GM18870 (cell line): ENCODE measurements at regions not wholly inside any gene's neighbourhood (a gene's known extent, or its start where the extent isn't known, plus 50 kb on each side); places are given as distances from the start of the nearest gene placed in this dataset.

ENCODE experiments used
- ATAC-seq: cut with Tn5 transposase; IDR thresholded peaks from one replicate; pipeline ENCODE4 v1.9.1; 2021; ENCODE audit warnings: moderate library complexity; ENCODE audit not compliant: unreplicated experiment

DNA sequence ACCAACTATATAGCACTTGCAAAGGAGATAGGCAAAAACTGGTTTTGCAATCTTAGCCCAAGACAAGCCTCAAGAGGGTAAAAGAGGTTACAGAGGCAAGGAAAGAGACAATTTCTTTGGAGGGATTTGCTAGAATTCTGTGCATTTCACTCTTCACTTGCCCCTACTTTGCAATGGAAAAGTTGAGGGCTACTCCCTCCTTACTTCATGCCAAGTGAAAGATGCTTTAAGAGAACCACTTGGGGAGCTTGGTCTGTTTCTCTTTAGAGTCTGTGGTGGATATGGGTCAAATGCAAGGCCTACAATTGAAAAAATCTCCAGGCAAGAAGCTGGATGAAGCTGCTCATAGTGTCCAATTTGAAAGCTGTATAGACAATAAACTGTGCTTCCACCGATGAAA, 167.7 kb upstream of the DIO2 start:
- no peak for ATAC-seq

DNA sequence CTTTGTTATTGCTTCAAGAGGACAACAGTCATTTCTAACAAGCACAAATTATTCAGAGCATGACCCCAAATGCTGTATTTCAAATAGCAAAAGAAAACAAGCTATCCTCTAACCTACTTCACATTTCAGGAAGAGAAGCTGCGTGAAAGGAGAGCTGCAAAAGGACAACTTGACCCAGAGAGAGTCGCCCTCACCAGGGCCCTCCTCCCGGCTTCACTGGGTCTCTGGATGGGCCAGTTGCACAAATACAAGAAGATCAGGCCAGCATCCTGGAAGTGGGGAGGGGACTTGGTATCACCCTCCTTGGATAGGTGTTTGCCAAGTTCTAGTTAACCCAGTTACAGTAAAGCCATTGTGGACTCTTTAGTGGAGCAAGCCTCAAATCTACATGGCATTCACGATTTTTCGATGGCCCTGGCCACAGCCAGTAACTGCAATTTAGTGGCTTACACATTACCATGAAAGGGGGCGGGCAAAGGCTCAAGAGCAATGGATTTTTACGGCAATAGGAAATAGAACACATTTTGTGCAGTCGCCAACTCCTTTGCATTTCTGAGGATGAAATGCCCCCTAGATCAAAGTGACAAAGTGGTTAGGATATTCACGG, 166.9 kb upstream of the DIO2 start:
- no peak for ATAC-seq

DNA sequence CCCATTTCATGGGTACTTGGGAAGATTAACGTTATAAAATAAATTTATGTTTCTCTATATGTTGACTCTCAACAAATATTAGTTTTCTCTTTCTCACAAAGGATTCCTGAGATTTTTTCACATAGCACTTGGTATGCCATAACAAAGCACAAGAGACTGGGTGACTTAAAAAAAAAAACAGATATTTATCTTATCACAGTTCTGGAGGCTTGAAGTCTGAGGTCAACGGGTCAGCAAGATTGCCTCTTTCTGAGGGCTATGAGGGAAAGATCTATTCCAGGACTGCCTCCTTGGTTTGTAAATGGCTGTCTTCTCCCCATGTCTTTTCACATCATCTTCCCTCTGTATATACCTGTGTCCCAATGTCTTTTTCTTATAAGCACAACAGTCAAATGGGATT, 153.5 kb upstream of the DIO2 start:
- no peak for ATAC-seq

DNA sequence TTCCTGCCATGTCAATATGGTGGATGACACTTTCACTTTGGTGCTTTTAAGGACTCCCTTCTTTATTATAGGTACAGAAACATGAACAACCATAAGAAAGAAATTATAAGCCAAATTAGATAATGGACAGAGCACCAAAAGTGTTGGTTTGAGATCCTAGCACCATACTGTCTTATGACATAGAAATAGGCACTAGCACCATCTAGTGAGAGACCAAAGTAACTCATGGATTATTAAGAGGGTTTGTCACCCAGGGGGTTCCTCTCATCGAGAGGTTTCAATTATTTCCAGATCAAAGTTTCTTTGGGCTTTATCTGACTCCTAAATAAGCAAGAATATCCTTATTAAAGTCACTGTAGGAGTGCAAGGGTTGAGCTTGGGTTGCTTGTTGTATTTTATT, 153.0 kb upstream of the DIO2 start:
- peak; percentile 60 for ATAC-seq

DNA sequence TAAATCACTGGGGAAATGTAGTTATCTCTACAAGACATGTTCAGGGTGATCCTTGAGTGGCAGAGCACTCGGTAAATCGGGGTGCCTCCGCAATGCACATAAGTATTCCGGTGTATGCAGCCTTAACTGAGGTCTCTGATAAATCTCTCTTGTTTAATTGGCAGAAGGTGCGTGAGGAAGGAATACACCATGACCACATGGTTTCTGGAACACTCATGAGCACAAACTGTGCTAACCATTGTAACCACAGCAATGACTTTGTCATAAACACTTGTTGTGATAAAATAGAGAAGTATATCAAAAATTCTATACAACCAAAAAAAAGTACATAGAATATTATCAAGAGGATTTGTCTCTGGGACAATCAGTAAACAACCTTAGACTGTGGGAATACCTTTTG, 146.8 kb upstream of the DIO2 start:
- ATAC-seq: no peak

DNA sequence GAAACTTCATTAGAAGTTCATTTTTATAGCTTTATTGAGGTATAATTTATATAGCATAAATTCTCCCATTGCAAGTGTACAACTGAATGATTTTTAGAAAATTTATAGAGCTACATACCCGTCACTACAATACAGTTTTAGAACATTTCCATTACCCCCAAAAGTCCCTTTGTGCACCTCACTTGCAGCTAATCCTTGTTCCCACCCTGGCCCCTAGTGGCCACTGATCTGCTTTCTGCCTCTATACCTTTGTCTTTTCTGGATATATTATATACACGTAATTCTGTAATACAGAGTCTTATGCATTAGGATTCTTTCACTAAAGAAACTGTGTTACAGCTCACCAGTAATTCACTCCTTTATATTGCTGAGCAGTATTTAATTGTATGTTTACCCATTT, 145.1 kb upstream of the DIO2 start:
- no peak for ATAC-seq

DNA sequence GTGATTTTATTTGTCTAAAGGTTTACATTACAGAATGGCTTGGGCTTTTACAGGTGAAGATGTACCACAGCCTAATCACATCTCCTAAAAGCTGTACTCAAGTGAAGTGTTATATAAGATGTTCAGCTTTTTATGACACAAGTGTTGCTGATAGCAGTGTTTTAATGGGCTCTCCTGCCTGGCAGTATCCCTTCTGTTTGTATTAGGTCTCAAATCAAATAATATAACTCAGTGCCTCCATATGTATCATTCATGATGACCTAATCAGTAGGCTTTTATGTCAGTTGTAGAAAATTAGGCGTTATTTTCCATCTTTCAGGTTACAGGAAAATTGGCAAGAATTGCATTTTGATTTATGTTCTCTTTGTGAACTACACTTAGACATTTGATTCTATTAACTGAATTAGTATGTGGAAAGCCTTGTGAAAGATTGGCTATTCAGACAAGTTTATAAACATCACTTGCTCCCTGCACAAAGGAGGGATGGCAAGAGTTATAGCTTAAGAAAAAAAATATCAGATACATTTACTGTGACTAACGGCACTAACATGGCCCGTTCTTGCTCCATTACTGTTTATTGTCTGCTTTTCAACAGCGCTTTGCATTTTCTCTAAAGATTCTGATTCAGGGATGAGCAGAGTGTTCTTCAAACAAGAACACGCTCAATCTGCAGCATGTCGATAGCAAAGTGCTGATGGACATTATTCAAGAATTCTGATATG, 143.7 kb upstream of the DIO2 start:
- no peak for ATAC-seq

DNA sequence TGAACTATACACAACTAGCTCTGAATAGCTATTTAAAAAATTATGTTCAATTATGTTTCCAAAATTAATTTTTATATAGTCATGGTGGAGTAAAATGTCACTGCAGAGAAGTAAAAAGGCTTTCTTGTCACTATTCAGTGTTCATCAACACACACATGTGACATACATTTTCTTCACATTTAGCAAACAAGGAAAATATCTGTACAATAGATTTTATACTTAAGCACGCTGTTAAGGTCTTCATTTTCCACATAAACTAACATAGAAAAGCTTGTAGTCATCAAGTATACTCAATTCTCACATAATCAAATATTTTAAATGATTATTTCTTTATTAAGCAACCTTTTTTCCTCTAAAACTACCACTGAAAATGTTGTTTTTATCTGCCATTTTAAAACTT, 141.2 kb upstream of the DIO2 start:
- no peak for ATAC-seq

DNA sequence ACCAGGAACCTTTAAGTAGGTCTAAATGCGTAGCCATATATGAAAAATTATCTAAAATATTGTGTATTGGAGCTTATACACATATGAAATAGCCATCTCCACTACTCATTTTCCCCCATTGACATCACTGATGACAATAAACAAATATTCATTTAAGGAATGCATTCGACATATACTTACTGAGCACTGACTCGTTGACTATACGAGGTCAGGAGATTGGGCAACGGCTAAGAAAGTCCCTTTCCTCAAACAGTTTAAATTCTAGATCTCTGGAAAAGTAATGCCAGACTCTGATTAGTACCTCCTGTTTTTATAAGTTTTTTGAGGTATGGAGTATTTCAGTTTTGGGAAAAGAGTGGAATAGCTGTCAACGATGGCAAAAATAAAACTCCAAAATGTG, 139.4 kb upstream of the DIO2 start:
- no peak for ATAC-seq

DNA sequence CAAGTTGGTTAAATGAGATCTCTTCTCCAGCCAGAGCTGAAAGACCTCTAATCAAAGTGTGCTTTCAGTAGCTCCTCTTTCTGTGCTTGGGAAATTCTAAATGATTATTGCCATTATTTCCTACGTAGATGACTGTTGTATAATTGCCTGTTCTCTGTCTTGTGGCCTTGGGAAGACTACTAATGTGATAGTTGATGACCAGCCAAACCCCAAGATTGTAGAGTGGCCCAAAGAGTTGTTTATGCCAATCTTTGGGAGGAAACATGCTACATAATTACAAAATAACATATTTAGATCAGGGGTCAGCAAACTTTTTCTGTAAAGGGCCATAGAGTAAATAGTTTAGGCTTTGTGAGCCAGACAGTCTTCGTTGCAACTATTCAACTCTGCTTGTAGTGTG, 135.1 kb upstream of the DIO2 start:
- no peak for ATAC-seq

DNA sequence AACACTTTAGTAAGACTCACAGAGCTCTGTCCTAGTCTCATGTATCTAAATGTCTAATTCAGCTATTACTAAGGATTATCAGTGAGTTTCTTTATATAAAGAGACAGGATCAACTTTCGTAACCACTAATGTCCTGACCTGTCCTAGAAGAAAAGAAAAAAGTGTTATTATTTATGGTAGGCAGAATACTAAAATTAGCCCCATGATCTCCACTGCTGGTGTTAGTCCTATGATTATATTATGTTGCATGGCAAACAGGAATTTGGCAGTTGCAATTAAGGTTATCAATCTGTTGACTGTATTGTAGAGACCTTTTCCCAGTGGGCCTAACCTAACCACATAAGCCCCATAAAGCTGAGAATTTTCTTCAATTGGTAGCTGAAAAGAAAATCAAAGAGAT, 132.9 kb upstream of the DIO2 start:
- ATAC-seq: no peak

DNA sequence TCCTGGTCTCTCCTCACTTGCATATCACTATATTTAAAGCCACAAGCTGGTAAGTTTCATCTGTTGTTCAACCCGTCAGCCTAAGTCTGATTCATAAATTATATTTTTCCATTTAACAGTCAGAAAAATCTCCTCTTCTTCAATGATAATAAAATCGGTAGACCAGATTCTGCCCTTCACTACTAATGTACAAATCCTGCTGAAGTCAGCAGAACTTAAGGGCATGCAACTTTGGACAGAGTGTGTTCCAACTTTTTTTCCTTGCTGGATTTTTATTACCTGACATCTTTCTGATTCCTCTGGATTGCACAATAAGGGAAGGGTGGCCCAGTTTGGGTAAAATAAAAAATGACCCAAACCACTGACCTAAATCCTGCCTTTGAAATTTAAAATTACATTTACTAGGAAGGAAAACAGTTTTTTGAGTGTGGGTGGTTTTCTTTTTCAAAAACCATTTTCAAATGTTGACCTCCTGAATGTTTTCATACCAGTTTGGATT, 125.4 kb upstream of the DIO2 start:
- no peak for ATAC-seq

DNA sequence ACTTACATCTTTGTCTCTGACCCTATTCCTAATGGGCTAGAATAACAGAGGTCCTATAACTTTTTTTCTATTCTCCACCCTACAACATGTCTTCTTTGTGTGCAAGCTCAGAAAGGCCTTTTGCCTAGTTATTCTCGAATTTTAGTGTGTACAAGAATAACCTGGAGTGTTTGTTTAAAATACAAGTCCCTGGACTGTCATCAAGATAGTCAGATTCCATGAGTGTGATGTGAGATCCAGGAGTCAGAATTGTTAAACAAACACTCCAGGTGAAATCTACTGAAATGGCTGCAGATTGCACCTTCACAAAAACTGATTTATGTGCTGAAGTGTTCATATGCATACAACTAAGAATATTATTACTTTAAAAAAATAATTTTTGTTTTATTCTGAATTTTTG, 114.4 kb upstream of the DIO2 start:
- ATAC-seq: no peak

DNA sequence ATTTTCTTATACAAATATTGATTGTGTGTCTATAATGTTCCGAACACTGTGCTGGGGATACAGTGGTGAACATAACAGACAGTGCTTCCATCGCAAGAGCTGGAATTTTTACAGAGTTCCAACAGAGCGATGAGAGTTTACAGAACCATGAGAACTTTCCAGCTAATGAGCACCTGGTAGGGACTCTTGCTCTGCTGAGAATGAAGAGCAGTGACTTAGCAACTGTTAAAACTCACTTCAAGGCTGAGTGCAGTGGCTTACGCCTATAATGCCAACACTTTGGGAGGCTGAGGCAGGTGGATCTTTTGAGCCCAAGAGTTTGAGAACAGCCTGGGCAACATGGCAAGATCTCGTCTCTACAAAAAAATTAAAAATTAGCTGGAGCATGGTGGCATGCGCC, 113.8 kb upstream of the DIO2 start:
- ATAC-seq: no peak

DNA sequence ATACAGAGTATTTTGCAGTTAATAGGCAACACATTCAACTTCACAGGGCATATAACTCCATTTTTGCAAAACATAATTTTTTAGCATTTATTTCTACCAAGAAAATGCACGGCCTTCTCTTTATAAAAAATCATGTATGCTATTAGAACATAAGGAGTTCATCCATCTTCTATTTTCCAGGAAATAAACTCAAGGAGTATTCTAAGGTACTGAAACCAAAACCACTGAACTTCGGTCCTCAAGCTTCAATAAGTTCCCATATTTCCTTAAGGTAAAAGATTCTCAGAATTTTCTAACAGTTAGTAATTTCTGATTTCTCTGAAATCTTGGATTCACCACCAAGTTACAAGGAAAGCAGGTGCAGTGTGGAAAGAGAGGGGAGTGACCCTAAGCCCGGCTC, 113.3 kb upstream of the DIO2 start:
- ATAC-seq: no peak

DNA sequence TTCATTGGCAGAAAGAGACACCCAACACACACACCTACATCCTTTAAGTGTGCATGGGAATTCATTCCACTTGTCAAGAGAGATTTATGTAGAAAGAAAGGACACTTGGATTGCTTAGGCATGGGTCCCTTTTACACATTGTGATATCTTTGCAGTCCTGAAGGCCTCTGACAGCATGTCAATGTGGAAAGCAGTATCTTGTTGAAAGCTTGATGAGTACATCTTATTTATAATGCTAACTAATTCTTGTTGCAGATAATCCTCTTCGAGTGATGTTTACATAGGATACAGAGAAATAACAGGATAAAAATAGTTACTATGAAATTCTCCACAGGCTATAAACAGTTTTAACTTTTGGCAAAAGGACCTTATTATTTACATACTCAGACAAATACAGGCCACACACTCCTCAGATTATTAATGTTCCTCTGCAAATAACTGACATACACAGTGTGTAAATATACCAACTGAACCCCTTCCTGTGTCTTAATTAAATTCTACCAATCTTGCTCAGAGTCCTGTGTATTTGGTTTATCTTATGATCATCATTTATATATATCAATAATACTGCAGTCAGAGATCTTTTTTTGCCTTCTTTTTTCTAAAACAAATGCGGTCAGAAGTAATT, 111.8 kb upstream of the DIO2 start:
- no peak for ATAC-seq

DNA sequence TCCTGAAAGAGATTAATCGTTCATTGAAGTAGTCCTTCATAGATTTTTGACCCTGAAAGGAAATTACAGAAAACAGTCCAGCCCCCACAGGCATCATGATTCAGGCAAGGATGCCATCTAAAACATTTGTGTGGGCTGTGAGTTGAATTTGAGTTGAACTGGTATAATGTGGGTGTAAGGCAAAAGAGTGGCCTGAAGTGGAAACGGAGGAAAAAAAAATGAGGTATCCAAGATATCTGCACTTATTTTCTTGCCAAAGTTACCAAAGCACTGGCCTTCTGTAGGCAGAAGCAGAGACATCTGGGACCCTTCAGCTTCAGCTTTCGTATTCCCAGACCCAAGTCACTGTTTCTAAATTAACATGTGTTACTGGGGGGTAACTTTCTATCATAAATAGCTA, 105.1 kb upstream of the DIO2 start:
- ATAC-seq: no peak

DNA sequence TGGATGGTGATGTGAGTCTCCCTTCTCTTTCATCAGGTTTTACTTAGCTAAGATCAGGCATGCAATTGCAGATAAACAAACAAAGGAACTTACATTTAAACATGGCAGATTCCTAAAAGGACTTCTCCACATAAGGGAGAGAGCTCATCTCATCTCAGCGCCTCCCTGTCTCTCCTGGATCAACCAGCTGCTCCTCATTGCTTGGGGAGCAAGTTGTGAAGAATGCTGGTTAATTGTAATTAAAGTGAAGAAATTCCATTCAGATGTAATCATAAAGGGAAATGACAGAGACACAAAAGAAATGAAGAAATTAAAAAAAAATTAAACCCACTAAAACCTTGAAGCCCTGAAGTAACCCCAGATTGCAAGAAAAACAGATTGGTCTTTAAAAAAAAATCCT, 104.4 kb upstream of the DIO2 start:
- ATAC-seq: no peak

DNA sequence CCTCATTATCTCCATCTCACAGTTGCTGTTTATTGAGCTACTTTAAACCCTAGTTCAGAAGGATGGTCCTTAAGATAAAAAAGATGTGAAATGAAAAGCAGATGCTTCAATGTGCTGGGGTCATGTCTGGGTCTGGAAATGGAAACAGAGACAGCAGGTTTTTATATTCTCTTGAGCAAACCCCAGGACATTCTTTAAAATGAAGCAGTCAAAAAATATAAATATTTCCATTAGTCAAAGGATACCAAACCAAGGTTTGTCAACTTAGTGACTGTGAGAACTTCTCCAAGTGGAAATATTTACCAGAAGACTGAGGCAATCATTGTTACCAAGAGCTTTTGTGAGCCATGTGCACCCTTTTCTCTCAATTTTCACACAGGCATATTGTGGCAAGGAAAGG, 102.5 kb upstream of the DIO2 start:
- no peak for ATAC-seq

DNA sequence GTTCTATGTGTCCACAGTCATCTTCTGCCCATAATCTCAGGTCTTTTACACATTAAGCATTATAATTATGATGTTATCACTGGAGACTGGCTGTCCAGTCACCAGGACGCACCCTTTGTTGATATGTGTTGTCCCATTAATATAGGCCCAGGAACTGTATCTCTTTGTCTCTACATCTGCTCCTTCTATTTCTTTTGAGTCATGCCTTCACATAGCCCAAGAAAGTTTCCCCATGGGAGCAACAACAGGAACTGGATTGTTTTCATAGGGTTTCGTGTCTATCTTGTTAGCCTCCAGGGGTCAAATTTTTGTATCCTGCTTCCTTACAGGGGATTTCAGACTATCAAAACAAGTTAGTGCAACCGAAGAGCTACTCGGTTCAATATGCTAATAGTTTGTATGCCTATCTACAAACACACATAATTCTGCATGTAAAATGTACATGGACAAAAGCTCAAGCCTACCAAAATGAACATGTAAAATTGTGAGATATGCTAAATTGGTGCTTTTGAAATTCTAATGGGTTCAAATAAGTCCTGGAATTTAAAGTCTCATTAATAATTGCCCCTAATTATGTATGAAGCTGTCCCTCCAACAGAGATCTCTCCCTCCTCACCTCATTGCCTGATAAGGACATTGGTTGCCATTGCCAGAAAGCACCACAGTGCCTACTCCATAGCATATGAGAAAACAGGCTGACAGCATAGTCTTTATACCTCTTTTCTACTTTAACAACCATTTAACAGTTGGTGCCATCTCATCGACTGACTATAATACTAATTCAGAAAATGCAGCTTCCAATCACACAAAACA, 99.8 kb upstream of the DIO2 start:
- no peak for ATAC-seq

DNA sequence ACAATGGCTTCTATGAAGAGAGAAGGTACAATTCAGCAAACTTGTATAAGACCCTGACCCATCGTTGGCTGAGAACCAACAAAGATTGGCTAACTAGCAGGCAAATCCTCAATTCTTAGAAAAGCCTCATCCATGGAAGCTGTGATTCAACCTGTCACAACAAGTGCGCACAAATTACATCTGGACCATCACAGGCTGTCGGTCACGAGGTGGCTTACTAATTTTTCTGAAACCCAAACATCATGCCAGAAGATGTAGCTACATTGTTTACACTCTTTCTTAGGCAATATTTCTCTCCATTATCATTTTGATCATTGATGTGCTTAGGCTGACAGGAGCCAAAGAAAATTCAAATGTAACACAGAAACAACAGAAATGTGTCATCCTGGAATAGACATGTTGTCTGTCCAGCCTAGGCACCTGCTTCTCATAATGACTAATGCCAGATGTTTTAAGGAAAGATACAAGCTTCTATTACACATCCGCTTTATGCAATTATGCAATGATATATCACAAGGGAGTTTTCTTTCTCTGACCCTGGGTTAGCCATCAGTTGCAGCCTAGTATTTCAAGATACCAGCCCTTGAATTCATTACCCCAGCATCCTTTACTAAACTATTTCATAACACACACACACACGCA, 92.9 kb upstream of the DIO2 start:
- no peak for ATAC-seq
